ENCODE measurements at regions not wholly inside any gene's neighbourhood (a gene's known extent, or its start where the extent isn't known, plus 50 kb on each side); places are given as distances from the start of the nearest gene placed in this dataset.

DNA sequence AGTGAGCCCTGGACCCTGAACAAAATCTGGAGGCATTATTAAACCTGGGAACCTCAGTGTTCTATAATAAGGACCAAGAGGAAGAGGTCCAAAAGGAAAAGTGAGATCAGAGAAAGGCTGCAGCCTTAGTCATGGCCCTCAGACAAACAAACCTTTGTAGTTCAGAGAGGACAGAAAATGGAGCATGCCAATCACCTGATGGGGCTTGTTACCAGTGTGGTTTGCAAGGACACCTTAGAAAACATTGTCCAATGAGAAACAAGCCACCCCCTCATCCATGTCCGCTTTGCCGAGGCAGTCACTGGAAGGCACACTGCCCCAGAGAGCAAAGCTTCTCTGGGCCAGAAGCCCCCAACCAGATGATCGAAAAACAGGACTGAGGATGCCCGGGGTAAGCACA lies 254.8 kb downstream of the CDH10 start:
- no peak for TF ChIP-seq TAF1 (IDR thresholded peaks at IDR 0.05; ENCODE audit: low read depth)
- no peak for TF ChIP-seq EGR1 (IDR thresholded peaks at IDR 0.05)
- TF ChIP-seq FOXM1 (IDR thresholded peaks at IDR 0.05; ENCODE audit: borderline replicate concordance, low read depth), result no peak
- no peak for TF ChIP-seq NFIC (IDR thresholded peaks at IDR 0.05)
- TF ChIP-seq YY1 (IDR thresholded peaks at IDR 0.05; ENCODE audit: low read depth), result no peak
- TF ChIP-seq, protein P1, sequence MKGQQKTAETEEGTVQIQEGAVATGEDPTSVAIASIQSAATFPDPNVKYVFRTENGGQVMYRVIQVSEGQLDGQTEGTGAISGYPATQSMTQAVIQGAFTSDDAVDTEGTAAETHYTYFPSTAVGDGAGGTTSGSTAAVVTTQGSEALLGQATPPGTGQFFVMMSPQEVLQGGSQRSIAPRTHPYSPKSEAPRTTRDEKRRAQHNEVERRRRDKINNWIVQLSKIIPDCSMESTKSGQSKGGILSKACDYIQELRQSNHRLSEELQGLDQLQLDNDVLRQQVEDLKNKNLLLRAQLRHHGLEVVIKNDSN (IDR thresholded peaks at IDR 0.05), result no peak
- no peak for TF ChIP-seq EP300 (IDR thresholded peaks at IDR 0.05; ENCODE audit: borderline replicate concordance)
- no peak for TF ChIP-seq CEBPB (IDR thresholded peaks at IDR 0.05)
- TF ChIP-seq CREB1 (IDR thresholded peaks at IDR 0.05; ENCODE audit: low read depth), result no peak
- no peak for TF ChIP-seq ZBTB7A (IDR thresholded peaks at IDR 0.05; ENCODE audit: low read depth)
